GM23338 (cell line): ENCODE measurements at regions not wholly inside any gene's neighbourhood (a gene's known extent, or its start where the extent isn't known, plus 50 kb on each side); places are given as distances from the start of the nearest gene placed in this dataset.

Source experiments
- ATAC-seq: fragments of 200-7000 bp; cut with Tn5 transposase; 3 replicates; pipeline ENCODE4 v1.9.1; 2020
- DNase-seq: peaks from one replicate; pipeline ENCODE4 v3.0.0-alpha.2; 2015; ENCODE audit warnings: low spot score
- H2AFZ ChIP-seq: fragments of 200-600 bp; sonication (generic); 2 replicates; pipeline ENCODE4 v1.8.0; 2016; ENCODE audit warnings: antibody characterized with exemption, mild to moderate bottlenecking, moderate library complexity
- H3F3A ChIP-seq: fragments of 200-600 bp; sonication (generic); replicated peaks from 2 replicates; pipeline ENCODE4 v1.8.0; 2017; ENCODE audit warnings: antibody characterized with exemption, mixed run types, low read depth
- H3K27ac ChIP-seq: fragments of 200-600 bp; sonication (generic); 2 replicates; pipeline ENCODE4 v1.6.1; 2016; ENCODE audit warnings: low read depth
- H3K27me3 ChIP-seq: fragments of 200-600 bp; sonication (generic); 2 replicates; pipeline ENCODE4 v1.8.0; 2016; ENCODE audit warnings: mild to moderate bottlenecking, mixed run types, moderate library complexity; ENCODE audit not compliant: insufficient read depth
- H3K36me3 ChIP-seq: fragments of 200-600 bp; sonication (generic); 2 replicates; pipeline ENCODE4 v1.8.0; 2016; ENCODE audit warnings: mild to moderate bottlenecking; ENCODE audit not compliant: insufficient read depth
- H3K4me1 ChIP-seq: fragments of 200-600 bp; sonication (generic); 2 replicates; pipeline ENCODE4 v1.8.0; 2016; ENCODE audit warnings: mild to moderate bottlenecking, moderate library complexity; ENCODE audit not compliant: insufficient read depth
- H3K4me2 ChIP-seq: fragments of 200-600 bp; sonication (generic); 2 replicates; pipeline ENCODE4 v1.7.1; 2017; ENCODE audit warnings: mixed run types
- H3K4me3 ChIP-seq: fragments of 200-600 bp; sonication (generic); 2 replicates; pipeline ENCODE4 v1.6.1; 2016; ENCODE audit warnings: mixed run types
- H3K79me2 ChIP-seq: fragments of 200-600 bp; sonication (generic); replicated peaks from 2 replicates; pipeline ENCODE4 v1.8.0; 2017; ENCODE audit warnings: mild to moderate bottlenecking; ENCODE audit not compliant: insufficient read depth
- H3K9me2 ChIP-seq: fragments of 200-600 bp; sonication (generic); 2 replicates; pipeline ENCODE4 v1.8.0; 2017; ENCODE audit not compliant: insufficient read depth
- H4K20me1 ChIP-seq: fragments of 200-600 bp; sonication (generic); replicated peaks from 2 replicates; pipeline ENCODE4 v1.8.0; 2017; ENCODE audit warnings: mild to moderate bottlenecking; ENCODE audit not compliant: insufficient read depth
- H3K27ac Mint-ChIP-seq: 2 replicates; pipeline ENCODE4 v1.8.0; 2020; ENCODE audit warnings: inconsistent platforms, mild to moderate bottlenecking, moderate library complexity, mixed read lengths
- H3K27me3 Mint-ChIP-seq: 3 replicates; pipeline ENCODE4 v1.8.0; 2022; ENCODE audit warnings: low read depth, mild to moderate bottlenecking, moderate library complexity, mixed read lengths, inconsistent platforms; ENCODE audit not compliant: insufficient read depth, poor library complexity
- H3K36me3 Mint-ChIP-seq: 3 replicates; pipeline ENCODE4 v1.8.0; 2021; ENCODE audit warnings: low read depth, mild to moderate bottlenecking, inconsistent platforms, moderate library complexity, mixed read lengths
- H3K4me1 Mint-ChIP-seq: 3 replicates; pipeline ENCODE4 v1.8.0; 2020; ENCODE audit warnings: mild to moderate bottlenecking, inconsistent platforms, mixed read lengths
- H3K4me3 Mint-ChIP-seq: 3 replicates; pipeline ENCODE4 v1.8.0; 2021; ENCODE audit warnings: moderate library complexity, mild to moderate bottlenecking, inconsistent platforms, mixed read lengths
- H3K9me3 Mint-ChIP-seq: 3 replicates; pipeline ENCODE4 v1.8.0; 2020; ENCODE audit warnings: moderate library complexity, mild to moderate bottlenecking, inconsistent platforms, mixed read lengths
- CREB1 ChIP-seq: fragments of 250-450 bp; sonication (Bioruptor Pico); IDR thresholded peaks from 2 replicates; pipeline ENCODE4 v1.5.0; 2020; ENCODE audit warnings: low read depth, mild to moderate bottlenecking, moderate library complexity
- EZH2phosphoT487 ChIP-seq: fragments of 200-600 bp; sonication (generic); IDR thresholded peaks from one replicate; pipeline ENCODE4 v1.8.1; 2018; ENCODE audit warnings: antibody characterized with exemption; ENCODE audit not compliant: unreplicated experiment
- NANOG ChIP-seq: IDR thresholded peaks from 2 replicates; pipeline ENCODE4 v1.6.1; 2016; ENCODE audit warnings: antibody characterized with exemption, borderline replicate concordance
- POLR2AphosphoS5 ChIP-seq: IDR thresholded peaks from 2 replicates; pipeline ENCODE4 v1.6.1; 2016; ENCODE audit warnings: antibody characterized with exemption, low read depth
- ZNF331 ChIP-seq: fragments of 250-450 bp; sonication (Bioruptor Pico); IDR thresholded peaks from 2 replicates; pipeline ENCODE4 v1.5.0; 2020; ENCODE audit warnings: low read depth, mild to moderate bottlenecking, moderate library complexity
- TF ChIP-seq, protein P1 (sequence below): fragments of 250-450 bp; sonication (Bioruptor Pico); IDR thresholded peaks from 2 replicates; pipeline ENCODE4 v1.5.0; 2020; ENCODE audit warnings: mild to moderate bottlenecking, moderate library complexity
- TF ChIP-seq, protein P2 (sequence below), 2 experiments: fragments of 200-600 bp in 1 of 2; sonication (generic) in 1 of 2; conservative IDR thresholded peaks; 2 replicates each; pipeline versions ENCODE4 v1.5.1 to v1.6.1; 2016 to 2017; ENCODE audit warnings: antibody characterized with exemption in 2 of 2, low read depth in 2 of 2, mild to moderate bottlenecking in 2 of 2, moderate library complexity in 1 of 2

DNA sequence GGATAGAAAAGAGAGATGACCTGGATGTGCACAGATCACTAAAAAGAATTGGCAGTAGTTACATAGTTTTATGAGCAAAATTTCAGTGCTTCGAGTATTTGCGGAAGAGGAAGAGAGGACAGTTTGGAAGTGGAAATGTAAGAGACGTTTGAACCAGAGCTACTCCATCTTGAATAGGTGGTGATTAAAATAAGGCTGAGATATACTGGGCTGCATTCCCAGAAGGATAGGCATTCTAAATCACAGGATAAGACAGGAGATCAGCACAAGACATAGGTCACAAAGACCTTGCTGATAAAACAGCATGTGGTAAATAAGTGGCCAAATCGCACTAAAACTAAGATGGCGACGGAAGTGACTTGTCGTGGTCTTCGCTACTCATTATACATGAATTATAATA is 453.3 kb downstream of the COL11A1 start (continued):
- TF ChIP-seq, protein P1, sequence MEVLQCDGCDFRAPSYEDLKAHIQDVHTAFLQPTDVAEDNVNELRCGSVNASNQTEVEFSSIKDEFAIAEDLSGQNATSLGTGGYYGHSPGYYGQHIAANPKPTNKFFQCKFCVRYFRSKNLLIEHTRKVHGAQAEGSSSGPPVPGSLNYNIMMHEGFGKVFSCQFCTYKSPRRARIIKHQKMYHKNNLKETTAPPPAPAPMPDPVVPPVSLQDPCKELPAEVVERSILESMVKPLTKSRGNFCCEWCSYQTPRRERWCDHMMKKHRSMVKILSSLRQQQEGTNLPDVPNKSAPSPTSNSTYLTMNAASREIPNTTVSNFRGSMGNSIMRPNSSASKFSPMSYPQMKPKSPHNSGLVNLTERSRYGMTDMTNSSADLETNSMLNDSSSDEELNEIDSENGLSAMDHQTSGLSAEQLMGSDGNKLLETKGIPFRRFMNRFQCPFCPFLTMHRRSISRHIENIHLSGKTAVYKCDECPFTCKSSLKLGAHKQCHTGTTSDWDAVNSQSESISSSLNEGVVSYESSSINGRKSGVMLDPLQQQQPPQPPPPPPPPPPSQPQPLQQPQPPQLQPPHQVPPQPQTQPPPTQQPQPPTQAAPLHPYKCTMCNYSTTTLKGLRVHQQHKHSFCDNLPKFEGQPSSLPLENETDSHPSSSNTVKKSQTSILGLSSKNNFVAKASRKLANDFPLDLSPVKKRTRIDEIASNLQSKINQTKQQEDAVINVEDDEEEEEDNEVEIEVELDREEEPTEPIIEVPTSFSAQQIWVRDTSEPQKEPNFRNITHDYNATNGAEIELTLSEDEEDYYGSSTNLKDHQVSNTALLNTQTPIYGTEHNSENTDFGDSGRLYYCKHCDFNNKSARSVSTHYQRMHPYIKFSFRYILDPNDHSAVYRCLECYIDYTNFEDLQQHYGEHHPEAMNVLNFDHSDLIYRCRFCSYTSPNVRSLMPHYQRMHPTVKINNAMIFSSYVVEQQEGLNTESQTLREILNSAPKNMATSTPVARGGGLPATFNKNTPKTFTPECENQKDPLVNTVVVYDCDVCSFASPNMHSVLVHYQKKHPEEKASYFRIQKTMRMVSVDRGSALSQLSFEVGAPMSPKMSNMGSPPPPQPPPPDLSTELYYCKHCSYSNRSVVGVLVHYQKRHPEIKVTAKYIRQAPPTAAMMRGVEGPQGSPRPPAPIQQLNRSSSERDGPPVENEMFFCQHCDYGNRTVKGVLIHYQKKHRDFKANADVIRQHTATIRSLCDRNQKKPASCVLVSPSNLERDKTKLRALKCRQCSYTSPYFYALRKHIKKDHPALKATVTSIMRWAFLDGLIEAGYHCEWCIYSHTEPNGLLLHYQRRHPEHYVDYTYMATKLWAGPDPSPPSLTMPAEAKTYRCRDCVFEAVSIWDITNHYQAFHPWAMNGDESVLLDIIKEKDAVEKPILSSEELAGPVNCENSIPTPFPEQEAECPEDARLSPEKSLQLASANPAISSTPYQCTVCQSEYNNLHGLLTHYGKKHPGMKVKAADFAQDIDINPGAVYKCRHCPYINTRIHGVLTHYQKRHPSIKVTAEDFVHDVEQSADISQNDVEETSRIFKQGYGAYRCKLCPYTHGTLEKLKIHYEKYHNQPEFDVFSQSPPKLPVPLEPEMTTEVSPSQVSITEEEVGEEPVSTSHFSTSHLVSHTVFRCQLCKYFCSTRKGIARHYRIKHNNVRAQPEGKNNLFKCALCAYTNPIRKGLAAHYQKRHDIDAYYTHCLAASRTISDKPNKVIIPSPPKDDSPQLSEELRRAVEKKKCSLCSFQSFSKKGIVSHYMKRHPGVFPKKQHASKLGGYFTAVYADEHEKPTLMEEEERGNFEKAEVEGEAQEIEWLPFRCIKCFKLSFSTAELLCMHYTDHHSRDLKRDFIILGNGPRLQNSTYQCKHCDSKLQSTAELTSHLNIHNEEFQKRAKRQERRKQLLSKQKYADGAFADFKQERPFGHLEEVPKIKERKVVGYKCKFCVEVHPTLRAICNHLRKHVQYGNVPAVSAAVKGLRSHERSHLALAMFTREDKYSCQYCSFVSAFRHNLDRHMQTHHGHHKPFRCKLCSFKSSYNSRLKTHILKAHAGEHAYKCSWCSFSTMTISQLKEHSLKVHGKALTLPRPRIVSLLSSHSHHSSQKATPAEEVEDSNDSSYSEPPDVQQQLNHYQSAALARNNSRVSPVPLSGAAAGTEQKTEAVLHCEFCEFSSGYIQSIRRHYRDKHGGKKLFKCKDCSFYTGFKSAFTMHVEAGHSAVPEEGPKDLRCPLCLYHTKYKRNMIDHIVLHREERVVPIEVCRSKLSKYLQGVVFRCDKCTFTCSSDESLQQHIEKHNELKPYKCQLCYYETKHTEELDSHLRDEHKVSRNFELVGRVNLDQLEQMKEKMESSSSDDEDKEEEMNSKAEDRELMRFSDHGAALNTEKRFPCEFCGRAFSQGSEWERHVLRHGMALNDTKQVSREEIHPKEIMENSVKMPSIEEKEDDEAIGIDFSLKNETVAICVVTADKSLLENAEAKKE (CRISPR knock-in tag), result no peak
- TF ChIP-seq POLR2AphosphoS5 (no peak), ZNF331 (CRISPR knock-in tag) (no peak), NANOG (no peak), CREB1 (CRISPR knock-in tag) (no peak)

DNA sequence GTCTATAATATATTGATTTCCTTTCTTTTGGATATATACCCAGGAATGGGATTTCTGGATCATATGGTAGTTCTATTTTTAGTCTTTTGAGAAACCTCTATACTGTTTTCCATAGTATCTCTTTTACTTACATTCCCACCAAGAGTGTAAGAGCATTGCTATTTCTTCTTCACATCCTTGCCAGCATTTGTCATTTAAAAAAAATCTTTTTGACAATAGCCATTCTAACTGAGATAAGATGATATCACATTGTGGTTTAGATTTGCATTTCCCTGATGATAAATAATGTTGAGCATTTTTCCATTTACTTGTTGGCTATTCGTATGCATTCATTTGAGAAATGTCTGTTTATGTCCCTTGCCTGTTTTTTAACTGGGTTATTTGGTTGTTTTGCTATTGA is 467.4 kb downstream of the COL11A1 start:
- Histone ChIP-seq H4K20me1 (no peaks in the 10 kb centered on the region), H3K79me2 (no peaks in the 10 kb centered on the region), H3K4me1 (no peaks in the 10 kb centered on the region), H3K9me2 (no peaks in the 10 kb centered on the region), H3K27ac (no peak overlapping the region), H3K4me2 (no peak overlapping the region), H3K27me3 (no peaks in the 10 kb centered on the region), H3K4me3 (no peak overlapping the region), H2AFZ (no peak overlapping the region), H3F3A (no peaks in the 10 kb centered on the region), H3K36me3 (no peaks in the 10 kb centered on the region)
- no peak for TF ChIP-seq EZH2phosphoT487
- Mint-ChIP-seq H3K36me3 (no peaks in the 10 kb centered on the region), H3K4me3 (no peak overlapping the region), H3K27me3 (no peaks in the 10 kb centered on the region), H3K27ac (no peak overlapping the region), H3K9me3 (no peaks in the 10 kb centered on the region), H3K4me1 (no peaks in the 10 kb centered on the region)
- no peak for ATAC-seq
- DNase-seq, result no peak

DNA sequence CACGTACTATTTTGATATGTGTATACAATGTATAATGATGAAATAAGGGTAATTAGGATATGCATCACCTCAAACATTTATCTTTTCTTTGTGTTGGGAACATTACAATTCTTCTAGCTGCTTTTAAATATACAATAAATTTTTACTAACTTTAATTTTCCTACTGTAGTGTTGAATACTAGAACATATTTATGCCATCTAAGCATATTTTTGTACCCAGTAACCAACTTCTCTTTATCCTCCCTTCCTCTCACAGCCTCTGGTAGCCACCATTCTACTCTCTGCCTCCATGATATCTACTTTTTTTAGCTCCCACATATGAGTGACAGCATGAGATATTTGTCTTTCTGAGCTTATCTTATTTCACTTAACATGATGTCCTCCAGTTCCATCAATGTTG is 468.0 kb downstream of the COL11A1 start:
- Mint-ChIP-seq H3K27me3 (no peaks in the 10 kb centered on the region), H3K4me1 (no peaks in the 10 kb centered on the region), H3K36me3 (no peaks in the 10 kb centered on the region), H3K27ac (no peak overlapping the region), H3K4me3 (no peak overlapping the region), H3K9me3 (no peaks in the 10 kb centered on the region)
- DNase-seq (no peak), ATAC-seq (no peak)
- Histone ChIP-seq H4K20me1 (no peaks in the 10 kb centered on the region), H3K4me3 (no peak overlapping the region), H3K4me2 (no peak overlapping the region), H3K4me1 (no peaks in the 10 kb centered on the region), H3K36me3 (no peaks in the 10 kb centered on the region), H3K27ac (no peak overlapping the region), H3K27me3 (no peaks in the 10 kb centered on the region), H2AFZ (no peak overlapping the region), H3F3A (no peaks in the 10 kb centered on the region), H3K79me2 (no peaks in the 10 kb centered on the region), H3K9me2 (no peaks in the 10 kb centered on the region)
- TF ChIP-seq, protein P2, sequence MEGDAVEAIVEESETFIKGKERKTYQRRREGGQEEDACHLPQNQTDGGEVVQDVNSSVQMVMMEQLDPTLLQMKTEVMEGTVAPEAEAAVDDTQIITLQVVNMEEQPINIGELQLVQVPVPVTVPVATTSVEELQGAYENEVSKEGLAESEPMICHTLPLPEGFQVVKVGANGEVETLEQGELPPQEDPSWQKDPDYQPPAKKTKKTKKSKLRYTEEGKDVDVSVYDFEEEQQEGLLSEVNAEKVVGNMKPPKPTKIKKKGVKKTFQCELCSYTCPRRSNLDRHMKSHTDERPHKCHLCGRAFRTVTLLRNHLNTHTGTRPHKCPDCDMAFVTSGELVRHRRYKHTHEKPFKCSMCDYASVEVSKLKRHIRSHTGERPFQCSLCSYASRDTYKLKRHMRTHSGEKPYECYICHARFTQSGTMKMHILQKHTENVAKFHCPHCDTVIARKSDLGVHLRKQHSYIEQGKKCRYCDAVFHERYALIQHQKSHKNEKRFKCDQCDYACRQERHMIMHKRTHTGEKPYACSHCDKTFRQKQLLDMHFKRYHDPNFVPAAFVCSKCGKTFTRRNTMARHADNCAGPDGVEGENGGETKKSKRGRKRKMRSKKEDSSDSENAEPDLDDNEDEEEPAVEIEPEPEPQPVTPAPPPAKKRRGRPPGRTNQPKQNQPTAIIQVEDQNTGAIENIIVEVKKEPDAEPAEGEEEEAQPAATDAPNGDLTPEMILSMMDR (conservative IDR thresholded peaks at IDR 0.05; ENCODE audit: low read depth in 2 of 2), result no peak
- TF ChIP-seq POLR2AphosphoS5 (no peak), ZNF331 (CRISPR knock-in tag) (no peak), EZH2phosphoT487 (no peak)
